HCT116 (cell line): ENCODE measurements at regions not wholly inside any gene's neighbourhood (a gene's known extent, or its start where the extent isn't known, plus 50 kb on each side); places are given as distances from the start of the nearest gene placed in this dataset.

ENCODE experiments used
- ATAC-seq: fragments of 200-7000 bp; cut with Tn5 transposase; 2 replicates; pipeline ENCODE4 v1.9.1; 2020; ENCODE audit warnings: mild to moderate bottlenecking, moderate library complexity
- BruUV-seq: library from RNA; stranded (reverse); fragments of 400-500 nt; replicated peaks from 2 replicates; lab custom pipeline; 2021; lab: Mats Ljungman, UMichigan
- CTCF ChIA-PET: fragments of 300-600 bp; sonication (Branson Sonifier 250); formaldehyde crosslinking; loops from one replicate; lab custom pipeline; 2021; ENCODE audit warnings: antibody characterized with exemption; lab: Charles Lee
- POLR2A ChIA-PET: fragments of 300-600, 350-600 bp; sonication (Branson Sonifier 250); formaldehyde crosslinking; loops from one replicate; lab custom pipeline; 2021; ENCODE audit warnings: antibody characterized with exemption; lab: Charles Lee
- RAD21 ChIA-PET, 2 experiments: fragments of 300-600 bp; sonication (Branson Sonifier 250); formaldehyde crosslinking; loops; one replicate each; lab custom pipeline; 2023; ENCODE audit warnings: low total read pairs in 2 of 2; ENCODE audit not compliant: uncharacterized antibody in 2 of 2, unreplicated experiment in 2 of 2, low non-redundant PET in 1 of 2; lab: Charles Lee
- DNase-seq: peaks from one replicate; pipeline ENCODE4 v3.0.0-alpha.2; 2010; ENCODE audit warnings: low read depth, low spot score
- H2AFZ ChIP-seq: fragments of 200-600 bp; shearing (Covaris generic), sonication (generic); 2 replicates; pipeline ENCODE4 v1.6.1; 2017; ENCODE audit warnings: low read depth, mixed run types, mixed read lengths, antibody characterized with exemption, low read length; ENCODE audit not compliant: poor library complexity, severe bottlenecking
- H3K27ac ChIP-seq: 2 replicates; pipeline ENCODE4 v1.5.1; 2012; ENCODE audit warnings: low read depth, low read length
- H3K27me3 ChIP-seq: fragments of 200-600 bp; sonication (generic); 2 replicates; pipeline ENCODE4 v1.6.1; 2016; ENCODE audit warnings: mixed run types, low read length, mixed read lengths; ENCODE audit not compliant: insufficient read depth
- H3K36me3 ChIP-seq, 2 experiments: fragments of 200-500 bp in 1 of 2; fragments of 200-600 bp in 1 of 2; sonication (Bioruptor generic) in 1 of 2; sonication (generic) in 1 of 2; 2 replicates each; pipeline versions ENCODE4 v1.5.1 to v1.6.1; 2014 to 2016; ENCODE audit warnings: low read length in 2 of 2, inconsistent platforms in 1 of 2, mixed read lengths in 1 of 2, mixed run types in 1 of 2; ENCODE audit not compliant: insufficient read depth in 2 of 2, control insufficient read depth in 1 of 2
- H3K4me1 ChIP-seq, 2 experiments: fragments of 200-600 bp in 1 of 2; sonication (generic) in 1 of 2; 2 replicates each; pipeline versions ENCODE4 v1.5.1 to v1.6.1; 2012 to 2017; ENCODE audit warnings: low read length in 2 of 2, inconsistent platforms in 1 of 2, mild to moderate bottlenecking in 1 of 2, mixed read lengths in 1 of 2, mixed run types in 1 of 2, moderate library complexity in 1 of 2; ENCODE audit not compliant: insufficient read depth in 2 of 2, control insufficient read depth in 1 of 2
- H3K4me2 ChIP-seq: fragments of 200-600 bp; sonication (generic); 2 replicates; pipeline ENCODE4 v1.6.1; 2017; ENCODE audit warnings: mixed run types, low read length, mixed read lengths
- H3K4me3 ChIP-seq, 2 experiments: fragments of 200-600 bp in 1 of 2; sonication (generic) in 1 of 2; replicated peaks in 1 of 2; 2 replicates each; pipeline ENCODE4 v1.5.1; 2011 to 2016; ENCODE audit warnings: low read length in 2 of 2, control low read depth in 1 of 2, low read depth in 1 of 2, mild to moderate bottlenecking in 1 of 2, mixed read lengths in 1 of 2, mixed run types in 1 of 2
- H3K79me2 ChIP-seq: fragments of 200-600 bp; sonication (generic); 2 replicates; pipeline ENCODE4 v1.6.1; 2017; ENCODE audit warnings: mild to moderate bottlenecking, mixed run types, low read length, moderate library complexity, mixed read lengths; ENCODE audit not compliant: insufficient read depth
- H3K9ac ChIP-seq: fragments of 200-600 bp; sonication (generic); 2 replicates; pipeline ENCODE4 v1.6.1; 2016; ENCODE audit warnings: low read length, mixed read lengths
- H3K9me2 ChIP-seq: fragments of 200-600 bp; sonication (generic), shearing (Covaris generic); 2 replicates; pipeline ENCODE4 v1.6.1; 2017; ENCODE audit warnings: mixed run types, mild to moderate bottlenecking, moderate library complexity; ENCODE audit not compliant: insufficient read depth
- H3K9me3 ChIP-seq, 2 experiments: fragments of 200-500 bp in 1 of 2; fragments of 200-600 bp in 1 of 2; sonication (Bioruptor generic) in 1 of 2; sonication (generic) in 1 of 2; 2 replicates each; pipeline ENCODE4 v1.6.1; 2014 to 2017; ENCODE audit warnings: low read length in 2 of 2, mixed read lengths in 2 of 2, inconsistent platforms in 1 of 2, low read depth in 1 of 2, mild to moderate bottlenecking in 1 of 2, mixed run types in 1 of 2, moderate library complexity in 1 of 2; ENCODE audit not compliant: control insufficient read depth in 1 of 2, insufficient read depth in 1 of 2
- H4K20me1 ChIP-seq: fragments of 200-600 bp; sonication (generic), shearing (Covaris generic); 2 replicates; pipeline ENCODE4 v1.6.1; 2017; ENCODE audit warnings: mixed run types, mild to moderate bottlenecking, moderate library complexity; ENCODE audit not compliant: insufficient read depth
- EGR1 ChIP-seq: IDR thresholded peaks from 2 replicates; pipeline ENCODE4 v1.6.1; 2012; ENCODE audit warnings: low read depth
- FOSL1 ChIP-seq: IDR thresholded peaks from 2 replicates; pipeline ENCODE4 v1.6.1; 2012; ENCODE audit warnings: low read depth
- JUND ChIP-seq: IDR thresholded peaks from 2 replicates; pipeline ENCODE4 v1.6.1; 2012
- MAX ChIP-seq: IDR thresholded peaks from 2 replicates; pipeline ENCODE4 v1.6.1; 2012
- RAD21 ChIP-seq: IDR thresholded peaks from 2 replicates; pipeline ENCODE4 v1.6.1; 2012; ENCODE audit warnings: low read depth, mild to moderate bottlenecking
- SP1 ChIP-seq: IDR thresholded peaks from 2 replicates; pipeline ENCODE4 v1.6.1; 2012; ENCODE audit warnings: low read depth
- ZFX ChIP-seq: fragments of 450-650 bp; IDR thresholded peaks from 2 replicates; pipeline ENCODE4 v1.6.1; 2017
- intact Hi-C: fragments of 100-400 bp; cut with micrococcal nuclease; formaldehyde crosslinking; loops from 2 replicates; pipeline ENCODE4 v1.10.0; 2022
- TF ChIP-seq, protein P1 (sequence below): IDR thresholded peaks from 2 replicates; pipeline ENCODE4 v1.6.1; 2012; ENCODE audit warnings: low read depth
- TF ChIP-seq, protein P2 (sequence below), 3 experiments: fragments of 200-600 bp in 1 of 3; sonication (generic) in 1 of 3; IDR thresholded peaks in 2 of 3; conservative IDR thresholded peaks in 1 of 3; 2 replicates each; pipeline ENCODE4 v1.5.1; 2012 to 2017; ENCODE audit warnings: low read depth in 2 of 3, low read length in 2 of 3, antibody characterized with exemption in 1 of 3, borderline replicate concordance in 1 of 3, control low read depth in 1 of 3, mild to moderate bottlenecking in 1 of 3, mixed read lengths in 1 of 3, mixed run types in 1 of 3, moderate library complexity in 1 of 3; ENCODE audit not compliant: insufficient read depth in 1 of 3

- H3K4me2 ChIP-seq: peak overlapping the region; percentile 47
- CTCF ChIA-PET: no interaction called here
- H3K9me2 ChIP-seq: no peaks in the 10 kb centered on the region
- TF ChIP-seq RAD21 (no peak), EGR1 (0 out of 2 replicates have a peak, but pooled peaks have one; percentile 30), FOSL1 (peak; percentile 32; the same call in 1 of the 2 replicates), SP1 (0 out of 2 replicates have a peak, but pooled peaks have one; percentile 24), JUND (no peak; the same call in 1 of the 2 replicates), ZFX (no peak), MAX (0 out of 2 replicates have a peak, but pooled peaks have one; percentile 23)
- TF ChIP-seq, protein P1, sequence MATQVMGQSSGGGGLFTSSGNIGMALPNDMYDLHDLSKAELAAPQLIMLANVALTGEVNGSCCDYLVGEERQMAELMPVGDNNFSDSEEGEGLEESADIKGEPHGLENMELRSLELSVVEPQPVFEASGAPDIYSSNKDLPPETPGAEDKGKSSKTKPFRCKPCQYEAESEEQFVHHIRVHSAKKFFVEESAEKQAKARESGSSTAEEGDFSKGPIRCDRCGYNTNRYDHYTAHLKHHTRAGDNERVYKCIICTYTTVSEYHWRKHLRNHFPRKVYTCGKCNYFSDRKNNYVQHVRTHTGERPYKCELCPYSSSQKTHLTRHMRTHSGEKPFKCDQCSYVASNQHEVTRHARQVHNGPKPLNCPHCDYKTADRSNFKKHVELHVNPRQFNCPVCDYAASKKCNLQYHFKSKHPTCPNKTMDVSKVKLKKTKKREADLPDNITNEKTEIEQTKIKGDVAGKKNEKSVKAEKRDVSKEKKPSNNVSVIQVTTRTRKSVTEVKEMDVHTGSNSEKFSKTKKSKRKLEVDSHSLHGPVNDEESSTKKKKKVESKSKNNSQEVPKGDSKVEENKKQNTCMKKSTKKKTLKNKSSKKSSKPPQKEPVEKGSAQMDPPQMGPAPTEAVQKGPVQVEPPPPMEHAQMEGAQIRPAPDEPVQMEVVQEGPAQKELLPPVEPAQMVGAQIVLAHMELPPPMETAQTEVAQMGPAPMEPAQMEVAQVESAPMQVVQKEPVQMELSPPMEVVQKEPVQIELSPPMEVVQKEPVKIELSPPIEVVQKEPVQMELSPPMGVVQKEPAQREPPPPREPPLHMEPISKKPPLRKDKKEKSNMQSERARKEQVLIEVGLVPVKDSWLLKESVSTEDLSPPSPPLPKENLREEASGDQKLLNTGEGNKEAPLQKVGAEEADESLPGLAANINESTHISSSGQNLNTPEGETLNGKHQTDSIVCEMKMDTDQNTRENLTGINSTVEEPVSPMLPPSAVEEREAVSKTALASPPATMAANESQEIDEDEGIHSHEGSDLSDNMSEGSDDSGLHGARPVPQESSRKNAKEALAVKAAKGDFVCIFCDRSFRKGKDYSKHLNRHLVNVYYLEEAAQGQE: no peak
- TF ChIP-seq, protein P2, sequence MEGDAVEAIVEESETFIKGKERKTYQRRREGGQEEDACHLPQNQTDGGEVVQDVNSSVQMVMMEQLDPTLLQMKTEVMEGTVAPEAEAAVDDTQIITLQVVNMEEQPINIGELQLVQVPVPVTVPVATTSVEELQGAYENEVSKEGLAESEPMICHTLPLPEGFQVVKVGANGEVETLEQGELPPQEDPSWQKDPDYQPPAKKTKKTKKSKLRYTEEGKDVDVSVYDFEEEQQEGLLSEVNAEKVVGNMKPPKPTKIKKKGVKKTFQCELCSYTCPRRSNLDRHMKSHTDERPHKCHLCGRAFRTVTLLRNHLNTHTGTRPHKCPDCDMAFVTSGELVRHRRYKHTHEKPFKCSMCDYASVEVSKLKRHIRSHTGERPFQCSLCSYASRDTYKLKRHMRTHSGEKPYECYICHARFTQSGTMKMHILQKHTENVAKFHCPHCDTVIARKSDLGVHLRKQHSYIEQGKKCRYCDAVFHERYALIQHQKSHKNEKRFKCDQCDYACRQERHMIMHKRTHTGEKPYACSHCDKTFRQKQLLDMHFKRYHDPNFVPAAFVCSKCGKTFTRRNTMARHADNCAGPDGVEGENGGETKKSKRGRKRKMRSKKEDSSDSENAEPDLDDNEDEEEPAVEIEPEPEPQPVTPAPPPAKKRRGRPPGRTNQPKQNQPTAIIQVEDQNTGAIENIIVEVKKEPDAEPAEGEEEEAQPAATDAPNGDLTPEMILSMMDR (IDR thresholded peaks at IDR 0.05 in 2 of 3, conservative IDR thresholded peaks at IDR 0.05 in 1 of 3; ENCODE audit: borderline replicate concordance in 1 of 3, insufficient read depth in 1 of 3, low read depth in 2 of 3, low read length in 2 of 3): no peak
- intact Hi-C loops: no loop called here
- H3K4me3 ChIP-seq: no peak overlapping the region
- no peaks in the 10 kb centered on the region for H4K20me1 ChIP-seq
- BruUV-seq: no TSS peak
- RAD21 ChIA-PET: no interaction called here
- POLR2A ChIA-PET: interaction anchor here (0.8 kb wide), 1 partner anchor 13 kb away, joined by 3 read pairs; no protein-coding TSS in a partner anchor
- H2AFZ ChIP-seq: peak overlapping the region; percentile 85
- no peaks in the 10 kb centered on the region for H3K79me2 ChIP-seq
- DNase-seq (peak; percentile 50), ATAC-seq (peak; percentile 90)
- no peaks in the 10 kb centered on the region for H3K27me3 ChIP-seq
- no peak overlapping the region for H3K9ac ChIP-seq
- H3K9me3 ChIP-seq: no peaks in the 10 kb centered on the region
- no peaks in the 10 kb centered on the region for H3K36me3 ChIP-seq
- H3K27ac ChIP-seq: no peak overlapping the region
- H3K4me1 ChIP-seq: peaks cover 10 to 13% of the 10 kb centered on the region in 2 experiments
Measured at GRCh38 chr17:65332375-65332774, 195.2 kb downstream of the RGS9 start.
